Common myeloid progenitor, CD34-positive (primary cell): ENCODE measurements at regions not wholly inside any gene's neighbourhood (a gene's known extent, or its start where the extent isn't known, plus 50 kb on each side); places are given as distances from the start of the nearest gene placed in this dataset.
A peak's percentile ranks its signal among the peaks of the same experiment; 100 is the strongest.

Experiments
- CTCF ChIA-PET: fragments of 350-600 bp; sonication (Branson Sonifier 250); formaldehyde crosslinking; loops from one replicate; lab custom pipeline; 2021; ENCODE audit warnings: antibody characterized with exemption; lab: Charles Lee
- POLR2A ChIA-PET: fragments of 350-600 bp; sonication (Branson Sonifier 250); formaldehyde crosslinking; loops from one replicate; lab custom pipeline; 2021; ENCODE audit warnings: antibody characterized with exemption; lab: Charles Lee
- DNase-seq, 3 donors: peaks; one replicate each; pipeline versions ENCODE4 v3.0.0 to v3.0.0-alpha.2; 2013
- H3K27ac ChIP-seq, 2 experiments: 1 replicate in 1 of 2; 2 replicates in 1 of 2; pipeline ENCODE4 v1.7.0; 2013; ENCODE audit warnings: inconsistent platforms in 2 of 2, low read length in 2 of 2, mild to moderate bottlenecking in 2 of 2, low read depth in 1 of 2, moderate library complexity in 1 of 2; ENCODE audit not compliant: severe bottlenecking in 2 of 2, insufficient read depth in 1 of 2, poor library complexity in 1 of 2
- H3K27me3 ChIP-seq, 5 experiments: replicated peaks in 2 of 5; 1 replicate in 3 of 5; 2 replicates in 2 of 5; pipeline versions ENCODE4 v1.6.1 to v1.7.0; 2013; ENCODE audit warnings: low read length in 4 of 5, mild to moderate bottlenecking in 2 of 5, moderate library complexity in 2 of 5, inconsistent platforms in 1 of 5; ENCODE audit not compliant: insufficient read depth in 5 of 5, control insufficient read depth in 4 of 5
- H3K36me3 ChIP-seq, 4 experiments: 1 replicate in 2 of 4; 2 replicates in 2 of 4; pipeline versions ENCODE4 v1.6.1 to v1.7.0; 2013; ENCODE audit warnings: low read length in 3 of 4, control low read depth in 1 of 4, mild to moderate bottlenecking in 1 of 4; ENCODE audit not compliant: control insufficient read depth in 4 of 4, insufficient read depth in 4 of 4
- H3K4me1 ChIP-seq, 4 experiments: 1 replicate in 3 of 4; 2 replicates in 1 of 4; pipeline versions ENCODE4 v1.6.1 to v1.7.1; 2013; ENCODE audit warnings: low read length in 3 of 4, mild to moderate bottlenecking in 3 of 4, control low read depth in 1 of 4, inconsistent platforms in 1 of 4, moderate library complexity in 1 of 4; ENCODE audit not compliant: control insufficient read depth in 4 of 4, insufficient read depth in 4 of 4; ENCODE audit errors: control extremely low read depth in 1 of 4
- H3K4me3 ChIP-seq, 7 experiments: 1 replicate in 4 of 7; 2 replicates in 3 of 7; pipeline versions ENCODE4 v1.5.1 to v1.7.0; 2013; ENCODE audit warnings: mild to moderate bottlenecking in 7 of 7, low read length in 6 of 7, moderate library complexity in 6 of 7, inconsistent platforms in 2 of 7, low read depth in 2 of 7, control low read depth in 1 of 7; ENCODE audit not compliant: insufficient read depth in 4 of 7, control insufficient read depth in 1 of 7; ENCODE audit errors: extremely low read depth in 1 of 7
- H3K9me3 ChIP-seq, 5 experiments: 1 replicate in 4 of 5; 2 replicates in 1 of 5; pipeline versions ENCODE4 v1.6.1 to v1.7.1; 2013; ENCODE audit warnings: low read length in 4 of 5, mild to moderate bottlenecking in 2 of 5, inconsistent platforms in 1 of 5, low read depth in 1 of 5, moderate library complexity in 1 of 5; ENCODE audit not compliant: control insufficient read depth in 4 of 5, insufficient read depth in 2 of 5; ENCODE audit errors: control extremely low read depth in 1 of 5
- WGBS: methylation state at CpG from one replicate; pipeline ENCODE4 v1.1.5; 2013; ENCODE audit not compliant: insufficient coverage; 5-methylcytosine and 5-hydroxymethylcytosine counted together

DNA sequence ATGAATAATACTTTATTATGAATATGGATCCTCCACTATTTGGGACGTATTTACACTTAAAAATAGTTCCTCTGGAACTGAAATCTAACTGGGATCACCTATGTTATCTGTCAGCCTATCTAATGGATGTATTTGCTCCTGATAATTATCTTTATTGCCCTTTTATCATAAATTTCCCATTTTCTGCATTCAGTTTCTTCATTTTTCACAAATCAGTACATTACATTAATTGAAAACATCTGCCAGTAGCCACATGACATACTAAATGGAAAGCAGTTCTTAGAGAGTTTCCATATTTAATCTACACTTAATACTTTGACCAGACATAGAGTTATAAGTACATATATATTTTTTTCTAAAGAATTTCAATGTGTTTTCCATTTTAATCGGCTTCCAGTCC, 888.8 kb downstream of the SLITRK6 start:
- no peak overlapping the region for H3K27ac ChIP-seq
- CTCF ChIA-PET = no interaction called here

DNA sequence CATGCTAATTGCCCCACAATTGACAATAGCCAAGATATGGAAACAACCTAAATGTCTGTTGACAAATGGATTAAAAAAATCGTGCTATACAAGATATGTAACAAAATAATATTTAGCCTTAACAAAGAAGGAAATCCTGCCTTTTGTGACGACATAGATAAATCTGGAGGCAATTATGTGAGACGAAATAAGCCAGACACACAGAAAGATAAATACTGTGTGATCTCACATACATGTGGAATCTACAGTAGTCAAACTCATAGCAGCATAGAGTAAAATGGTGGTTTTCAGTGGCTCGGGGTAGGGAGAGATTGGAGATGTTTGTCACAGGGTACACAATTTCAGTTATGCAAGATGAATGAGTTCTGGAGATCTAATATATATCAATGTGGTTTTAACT, 895.8 kb downstream of the SLITRK6 start:
- 86% methylated on average over 1 of the region's 4 CpGs for WGBS
- DNase-seq = no peak
- H3K27ac ChIP-seq = no peak overlapping the region
- no peaks in the 10 kb centered on the region for H3K36me3 ChIP-seq
- H3K9me3 ChIP-seq = no peaks in the 10 kb centered on the region
- no peak overlapping the region for H3K4me3 ChIP-seq
- ChIA-PET POLR2A (no interaction called here), CTCF (no interaction called here)
- no peaks in the 10 kb centered on the region for H3K4me1 ChIP-seq
- H3K27me3 ChIP-seq = no peaks in the 10 kb centered on the region

More for the DNA sequence above, 888.8 kb downstream of the SLITRK6 start:
- Histone ChIP-seq H3K9me3 (no peaks in the 10 kb centered on the region), H3K36me3 (no peaks in the 10 kb centered on the region), H3K4me1 (no peaks in the 10 kb centered on the region), H3K4me3 (no peak overlapping the region), H3K27me3 (no peaks in the 10 kb centered on the region)
- DNase-seq = no peak
- POLR2A ChIA-PET = no interaction called here
- no CpG with 5 or more reads among the region's 2 CpGs for WGBS

DNA sequence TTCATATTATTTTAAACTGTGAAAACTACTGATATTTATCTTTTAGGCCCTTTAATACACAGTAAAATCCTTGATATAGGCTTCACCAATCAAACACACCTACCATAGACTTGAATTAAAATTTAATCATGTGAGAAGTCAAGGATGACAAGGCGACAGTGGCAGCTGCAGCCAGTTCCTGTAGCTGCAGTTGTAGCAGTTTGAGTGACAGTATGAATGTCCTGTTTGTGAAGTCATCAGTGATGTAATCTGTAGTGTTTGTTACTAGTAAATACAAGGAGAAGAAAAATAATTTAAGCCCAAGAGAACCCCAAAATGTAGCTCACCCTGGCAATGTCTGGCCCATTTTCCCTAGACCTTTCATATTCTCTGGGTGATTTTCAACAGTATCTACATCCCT, 897.0 kb downstream of the SLITRK6 start:
- no peak overlapping the region for H3K4me3 ChIP-seq
- H3K27me3 ChIP-seq = no peaks in the 10 kb centered on the region
- CTCF ChIA-PET = interaction anchor here (1.1 to 1.2 kb wide), 2 partner anchors 59 to 884 kb away, joined by 3 read pairs; no protein-coding TSS in a partner anchor
- no peaks in the 10 kb centered on the region for H3K4me1 ChIP-seq
- peak in 2 of 3 donors; percentile 59 to 76 for DNase-seq
- no peak overlapping the region for H3K27ac ChIP-seq
- no peaks in the 10 kb centered on the region for H3K36me3 ChIP-seq
- H3K9me3 ChIP-seq = no peaks in the 10 kb centered on the region
- WGBS = no CpG with 5 or more reads among the region's 1 CpG
- POLR2A ChIA-PET = no interaction called here

DNA sequence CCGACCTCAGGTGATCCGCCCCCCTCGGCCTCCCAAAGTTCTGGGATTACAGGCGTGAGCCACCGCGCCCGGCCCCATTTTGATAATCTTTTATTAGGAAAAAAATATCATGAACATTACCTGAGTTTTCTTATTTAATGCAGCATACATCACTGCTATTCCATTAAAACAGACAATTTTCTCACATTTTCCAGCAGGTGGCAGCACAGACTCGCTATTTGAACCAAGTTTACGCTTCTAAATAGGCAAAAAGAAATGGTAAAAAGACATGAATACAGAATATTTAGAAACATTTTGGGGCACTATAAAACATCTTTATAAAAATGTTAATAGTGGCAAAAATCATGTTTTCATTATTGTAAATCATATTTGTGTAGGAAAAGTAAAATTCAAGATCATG, 903.1 kb downstream of the SLITRK6 start:
- Histone ChIP-seq H3K9me3 (no peaks in the 10 kb centered on the region), H3K4me3 (no peak overlapping the region), H3K36me3 (no peaks in the 10 kb centered on the region), H3K27me3 (no peaks in the 10 kb centered on the region), H3K27ac (no peak overlapping the region), H3K4me1 (no peaks in the 10 kb centered on the region)
- peak; percentile 71 to 87 (median 78) for DNase-seq
- ChIA-PET POLR2A (no interaction called here), CTCF (interaction anchor here (0.7 to 5.6 kb wide), 7 partner anchors 9 to 938 kb away, joined by 3 to 28 read pairs (median 3); no protein-coding TSS in a partner anchor)
- WGBS = no CpG with 5 or more reads among the region's 9 CpGs

DNA sequence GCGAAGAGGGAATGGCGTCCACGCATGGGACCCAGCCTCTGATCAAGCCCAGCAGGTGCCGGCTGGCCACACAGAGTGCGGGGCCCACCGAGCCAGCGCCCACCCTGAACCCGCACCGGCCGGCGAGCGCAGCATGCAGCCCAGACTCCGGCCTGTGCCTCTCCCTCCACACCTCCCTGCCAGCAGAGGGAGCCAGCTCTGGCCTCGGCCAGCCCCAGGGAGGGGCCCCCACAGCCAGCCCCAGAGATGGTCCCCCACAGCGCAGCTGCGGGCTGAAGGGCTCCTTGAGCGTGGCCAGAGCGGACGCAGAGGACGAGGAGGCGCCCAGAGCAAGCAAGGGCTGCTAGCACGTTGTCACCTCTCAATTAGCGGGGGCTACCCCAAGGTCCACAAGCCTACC, 904.5 kb downstream of the SLITRK6 start:
- no peaks in the 10 kb centered on the region for H3K36me3 ChIP-seq
- no peak overlapping the region for H3K27ac ChIP-seq
- no peaks in the 10 kb centered on the region for H3K27me3 ChIP-seq
- CTCF ChIA-PET = interaction anchor here (0.9 to 5.6 kb wide), 4 partner anchors 14 to 924 kb away, joined by 3 to 28 read pairs (median 4); no protein-coding TSS in a partner anchor
- WGBS = 100% methylated on average over 11 of the region's 23 CpGs
- H3K9me3 ChIP-seq = no peaks in the 10 kb centered on the region
- POLR2A ChIA-PET = no interaction called here
- H3K4me1 ChIP-seq = no peaks in the 10 kb centered on the region
- no peak for DNase-seq
- H3K4me3 ChIP-seq = no peak overlapping the region

DNA sequence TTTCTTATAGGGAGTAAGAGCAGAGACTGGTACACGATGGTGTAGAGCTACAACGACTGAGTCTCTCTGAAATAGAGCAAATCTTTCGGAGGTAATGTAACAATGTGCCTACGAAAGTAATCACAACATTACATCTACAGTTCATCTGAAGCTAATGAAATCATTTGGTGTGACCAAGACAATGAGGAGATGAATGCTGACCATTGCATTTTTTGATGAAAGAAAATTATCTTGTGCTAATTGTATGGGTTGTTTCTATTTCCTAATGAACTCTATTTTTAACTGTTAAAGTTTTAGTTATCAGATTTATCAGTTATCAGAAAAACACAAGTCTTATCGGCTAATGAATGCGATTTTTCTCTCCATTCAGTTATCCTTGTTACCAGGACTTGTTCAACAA, 913.4 kb downstream of the SLITRK6 start:
- WGBS = 100% methylated on average over 1 of the region's 6 CpGs
- Histone ChIP-seq H3K4me1 (no peaks in the 10 kb centered on the region), H3K27me3 (no peaks in the 10 kb centered on the region), H3K36me3 (no peaks in the 10 kb centered on the region), H3K4me3 (no peak overlapping the region), H3K27ac (no peak overlapping the region), H3K9me3 (no peaks in the 10 kb centered on the region)
- DNase-seq = no peak
- ChIA-PET POLR2A (no interaction called here), CTCF (no interaction called here)

DNA sequence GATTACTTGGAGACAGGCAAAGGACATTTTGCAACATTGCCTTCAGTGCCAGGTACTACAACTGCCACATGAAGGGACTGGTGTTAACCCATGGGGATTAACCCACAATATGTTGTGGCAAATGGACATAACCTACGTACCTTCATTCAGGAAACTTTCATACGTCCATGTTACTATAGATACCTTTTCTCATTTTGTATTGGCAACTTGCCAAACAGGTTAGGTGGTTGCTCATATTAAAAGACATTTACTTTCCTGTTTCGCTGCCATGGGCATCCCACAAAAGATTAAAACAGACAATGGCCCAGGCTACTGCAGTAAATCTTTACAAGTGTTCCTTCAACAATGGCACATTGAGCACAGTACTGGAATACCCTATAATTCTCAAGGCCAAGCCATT, 925.3 kb downstream of the SLITRK6 start:
- DNase-seq = no peak
- WGBS = 100% methylated on average over 2 of the region's 3 CpGs
- no peaks in the 10 kb centered on the region for H3K36me3 ChIP-seq
- no peak overlapping the region for H3K27ac ChIP-seq
- H3K4me3 ChIP-seq = no peak overlapping the region
- CTCF ChIA-PET = interaction anchor here (1.3 kb wide), 1 partner anchor 20 kb away, joined by 3 read pairs; no protein-coding TSS in a partner anchor
- H3K9me3 ChIP-seq = peaks cover 0 to 16% (median 0%) of the 10 kb centered on the region in 5 experiments
- POLR2A ChIA-PET = no interaction called here
- H3K4me1 ChIP-seq = no peaks in the 10 kb centered on the region
- H3K27me3 ChIP-seq = no peaks in the 10 kb centered on the region
